ENCODE measurements at regions not wholly inside any gene's neighbourhood (a gene's known extent, or its start where the extent isn't known, plus 50 kb on each side); places are given as distances from the start of the nearest gene placed in this dataset.

GRCh38 chr2:40033781-40034180 is 254.7 kb upstream of the THUMPD2 start:
- TF ChIP-seq GATA2 (IDR thresholded peaks at IDR 0.05; ENCODE audit: low read depth, low read length) (no peak), GATA3 (IDR thresholded peaks at IDR 0.05; ENCODE audit: low read depth, low read length) (no peak)

Data from SH-SY5Y (cell line).